IMR-90 (cell line): ENCODE measurements at regions not wholly inside any gene's neighbourhood (a gene's known extent, or its start where the extent isn't known, plus 50 kb on each side); places are given as distances from the start of the nearest gene placed in this dataset.

Experiments used
- ATAC-seq: fragments of 200-7000 bp; cut with Tn5 transposase; 2 replicates; pipeline ENCODE4 v1.9.1; 2020; ENCODE audit warnings: low read depth, mild to moderate bottlenecking, moderate library complexity
- BruUV-seq: library from RNA; stranded (reverse); fragments of 400-500 nt; replicated peaks from 2 replicates; lab custom pipeline; 2021; lab: Mats Ljungman, UMichigan
- CTCF ChIA-PET: fragments of 300-600 bp; formaldehyde crosslinking; extraction: SDS; loops from one replicate; lab custom pipeline; 2021; ENCODE audit warnings: antibody characterized with exemption; lab: Yijun Ruan, JAX
- POLR2A ChIA-PET: fragments of 300-600 bp; sonication (Branson Sonifier 250); formaldehyde crosslinking; loops from one replicate; lab custom pipeline; 2022; ENCODE audit warnings: antibody characterized with exemption; ENCODE audit not compliant: unreplicated experiment; lab: Charles Lee
- DNase-seq: peaks from one replicate; pipeline ENCODE4 v3.0.0; 2013
- H2AFZ ChIP-seq: replicated peaks from 2 replicates; pipeline ENCODE3; 2013; ENCODE audit warnings: low read length, mild to moderate bottlenecking; ENCODE audit not compliant: poor library complexity
- H2AK5ac ChIP-seq: 2 replicates; pipeline ENCODE4 v1.6.1; 2013; ENCODE audit warnings: low read depth, low read length, inconsistent platforms
- H2AK9ac ChIP-seq: replicated peaks from 2 replicates; pipeline ENCODE3; 2013; ENCODE audit warnings: mild to moderate bottlenecking, low read depth, low read length, moderate library complexity; ENCODE audit not compliant: poor library complexity
- H2BK120ac ChIP-seq: 2 replicates; pipeline ENCODE4 v1.6.1; 2013; ENCODE audit warnings: low read depth, low read length, inconsistent platforms
- H2BK15ac ChIP-seq: 3 replicates; pipeline ENCODE4 v1.6.1; 2013; ENCODE audit warnings: low read depth, low read length, inconsistent platforms
- H2BK20ac ChIP-seq: 2 replicates; pipeline ENCODE4 v1.6.1; 2013; ENCODE audit warnings: low read depth, mild to moderate bottlenecking, inconsistent platforms, low read length, moderate library complexity
- H2BK5ac ChIP-seq: 2 replicates; pipeline ENCODE4 v1.6.1; 2013; ENCODE audit warnings: mild to moderate bottlenecking, low read depth, low read length, inconsistent platforms; ENCODE audit not compliant: poor library complexity, severe bottlenecking
- H3K14ac ChIP-seq: replicated peaks from 2 replicates; pipeline ENCODE4 v1.6.1; 2013; ENCODE audit warnings: low read depth, low read length, inconsistent platforms
- H3K18ac ChIP-seq: 2 replicates; pipeline ENCODE4 v1.6.1; 2013; ENCODE audit warnings: low read depth, low read length, control low read depth
- H3K23ac ChIP-seq: 2 replicates; pipeline ENCODE4 v1.6.1; 2013; ENCODE audit warnings: low read depth, low read length, inconsistent platforms
- H3K27ac ChIP-seq: 2 replicates; pipeline ENCODE4 v1.5.1; 2013; ENCODE audit warnings: mild to moderate bottlenecking, control low read depth, low read length; ENCODE audit not compliant: insufficient read depth
- H3K27me3 ChIP-seq: 2 replicates; pipeline ENCODE4 v1.6.1; 2013; ENCODE audit warnings: low read length; ENCODE audit not compliant: control insufficient read depth, insufficient read depth
- H3K36me3 ChIP-seq: 2 replicates; pipeline ENCODE4 v1.6.1; 2013; ENCODE audit warnings: low read length, mixed read lengths; ENCODE audit not compliant: control insufficient read depth, insufficient read depth
- H3K4ac ChIP-seq: 2 replicates; pipeline ENCODE4 v1.6.1; 2013; ENCODE audit warnings: low read depth, low read length, inconsistent platforms
- H3K4me1 ChIP-seq: 2 replicates; pipeline ENCODE4 v1.6.1; 2013; ENCODE audit warnings: low read length, mixed read lengths; ENCODE audit not compliant: control insufficient read depth, insufficient read depth
- H3K4me2 ChIP-seq: 2 replicates; pipeline ENCODE4 v1.6.1; 2013; ENCODE audit warnings: low read depth, mild to moderate bottlenecking, control low read depth, low read length, moderate library complexity
- H3K4me3 ChIP-seq: 2 replicates; pipeline ENCODE4 v1.5.1; 2013; ENCODE audit warnings: low read depth, mild to moderate bottlenecking, control low read depth, low read length, moderate library complexity; ENCODE audit not compliant: insufficient read depth
- H3K56ac ChIP-seq: 2 replicates; pipeline ENCODE4 v1.6.1; 2013; ENCODE audit warnings: low read length, inconsistent platforms; ENCODE audit not compliant: insufficient read depth; ENCODE audit errors: extremely low read depth
- H3K79me1 ChIP-seq, 2 experiments: 2 replicates each; pipeline ENCODE4 v1.6.1; 2013; ENCODE audit warnings: low read length in 2 of 2, inconsistent platforms in 1 of 2, low read depth in 1 of 2
- H3K9ac ChIP-seq: 2 replicates; pipeline ENCODE4 v1.6.1; 2013; ENCODE audit warnings: low read depth, low read length, control low read depth
- H3K9me1 ChIP-seq: 2 replicates; pipeline ENCODE4 v1.6.1; 2013; ENCODE audit warnings: low read length, inconsistent platforms; ENCODE audit not compliant: insufficient read depth
- H3K9me3 ChIP-seq: 2 replicates; pipeline ENCODE4 v1.6.1; 2013; ENCODE audit warnings: low read length; ENCODE audit not compliant: control insufficient read depth, insufficient read depth
- H4K20me1 ChIP-seq: 2 replicates; pipeline ENCODE4 v1.6.1; 2013; ENCODE audit warnings: low read length, inconsistent platforms; ENCODE audit not compliant: insufficient read depth
- H4K5ac ChIP-seq: 2 replicates; pipeline ENCODE4 v1.6.1; 2013; ENCODE audit warnings: mild to moderate bottlenecking, low read depth, low read length, control low read depth
- H4K8ac ChIP-seq, 2 experiments: 2 replicates each; pipeline ENCODE4 v1.6.1; 2013; ENCODE audit warnings: low read depth in 2 of 2, low read length in 2 of 2, control low read depth in 1 of 2, inconsistent platforms in 1 of 2
- H4K91ac ChIP-seq: 2 replicates; pipeline ENCODE4 v1.6.1; 2013; ENCODE audit warnings: low read depth, low read length, inconsistent platforms; ENCODE audit not compliant: insufficient read depth
- BHLHE40 ChIP-seq: fragments of 150-350 bp; IDR thresholded peaks from 2 replicates; pipeline ENCODE4 v1.6.1; 2016; ENCODE audit warnings: mild to moderate bottlenecking, low read depth, low read length
- CEBPB ChIP-seq: IDR thresholded peaks from 2 replicates; pipeline ENCODE4 v1.6.1; 2012; ENCODE audit warnings: low read depth, low read length, improper control_type of control experiment
- CHD1 ChIP-seq: IDR thresholded peaks from 2 replicates; pipeline ENCODE4 v1.6.1; 2012; ENCODE audit warnings: low read depth, low read length, improper control_type of control experiment
- CTCF ChIP-seq: conservative IDR thresholded peaks from 2 replicates; pipeline ENCODE4 v1.5.1; 2012; ENCODE audit warnings: mild to moderate bottlenecking, low read depth, low read length, improper control_type of control experiment
- ELK1 ChIP-seq: fragments of 150-350 bp; IDR thresholded peaks from 2 replicates; pipeline ENCODE4 v1.6.1; 2016; ENCODE audit warnings: low read depth, mild to moderate bottlenecking, low read length, moderate library complexity, borderline replicate concordance
- FOS ChIP-seq: fragments of 150-350 bp; IDR thresholded peaks from 2 replicates; pipeline ENCODE4 v1.6.1; 2016; ENCODE audit warnings: low read depth, low read length
- MAFK ChIP-seq: IDR thresholded peaks from 2 replicates; pipeline ENCODE4 v1.6.1; 2012; ENCODE audit warnings: low read depth, low read length, improper control_type of control experiment
- MAZ ChIP-seq: IDR thresholded peaks from 2 replicates; pipeline ENCODE4 v1.6.1; 2012; ENCODE audit warnings: low read depth, mild to moderate bottlenecking, low read length, improper control_type of control experiment, moderate library complexity, borderline replicate concordance
- MXI1 ChIP-seq: IDR thresholded peaks from 2 replicates; pipeline ENCODE4 v1.6.1; 2012; ENCODE audit warnings: low read depth, mild to moderate bottlenecking, low read length, moderate library complexity, borderline replicate concordance
- NFE2L2 ChIP-seq: fragments of 150-350 bp; IDR thresholded peaks from 2 replicates; pipeline ENCODE4 v1.6.1; 2016; ENCODE audit warnings: low read depth, mild to moderate bottlenecking, low read length
- POLR2A ChIP-seq: IDR thresholded peaks from 2 replicates; pipeline ENCODE4 v1.6.1; 2012; ENCODE audit warnings: mild to moderate bottlenecking, low read depth, low read length
- RAD21 ChIP-seq: IDR thresholded peaks from 2 replicates; pipeline ENCODE4 v1.6.1; 2012; ENCODE audit warnings: low read length, improper control_type of control experiment
- RCOR1 ChIP-seq: IDR thresholded peaks from 2 replicates; pipeline ENCODE4 v1.6.1; 2012; ENCODE audit warnings: mild to moderate bottlenecking, low read length, improper control_type of control experiment; ENCODE audit not compliant: insufficient replicate concordance
- RFX5 ChIP-seq: IDR thresholded peaks from 2 replicates; pipeline ENCODE4 v1.8.0; 2012; ENCODE audit warnings: low read depth, mild to moderate bottlenecking, low read length, moderate library complexity
- SMC3 ChIP-seq: fragments of 150-350 bp; IDR thresholded peaks from 2 replicates; pipeline ENCODE4 v1.6.1; 2016; ENCODE audit warnings: low read depth, mild to moderate bottlenecking, antibody characterized with exemption, low read length, moderate library complexity
- WGBS, 2 experiments: methylation state at CpG; one replicate each; pipeline versions ENCODE4 v1.1.5 to v1.1.7; 2013; ENCODE audit warnings: missing lambda C conversion rate in 2 of 2; ENCODE audit not compliant: insufficient read length in 1 of 2; ENCODE audit errors: extremely low coverage in 2 of 2; 5-methylcytosine and 5-hydroxymethylcytosine counted together
- dilution Hi-C: fragments of 300-500 bp; cut with HindIII; formaldehyde crosslinking; loops from one replicate; pipeline ENCODE4 v1.14.3; 2018; ENCODE audit warnings: low sequenced_read_pairs; ENCODE audit not compliant: unreplicated experiment
- in situ Hi-C: fragments of 300-500 bp; cut with MboI; formaldehyde crosslinking; loops from 3 replicates; pipeline ENCODE4 v1.14.3; 2019; ENCODE audit warnings: low sequenced_read_pairs, inconsistent platforms, mixed read lengths
- intact Hi-C: fragments of 100-400 bp; cut with micrococcal nuclease; formaldehyde crosslinking; loops from 2 replicates; pipeline ENCODE4 v1.10.0; 2022
- TF ChIP-seq, protein P1 (sequence below): fragments of 150-350 bp; IDR thresholded peaks from 2 replicates; pipeline ENCODE4 v1.6.1; 2017; ENCODE audit warnings: mild to moderate bottlenecking, antibody characterized with exemption, low read length, low read depth

DNA sequence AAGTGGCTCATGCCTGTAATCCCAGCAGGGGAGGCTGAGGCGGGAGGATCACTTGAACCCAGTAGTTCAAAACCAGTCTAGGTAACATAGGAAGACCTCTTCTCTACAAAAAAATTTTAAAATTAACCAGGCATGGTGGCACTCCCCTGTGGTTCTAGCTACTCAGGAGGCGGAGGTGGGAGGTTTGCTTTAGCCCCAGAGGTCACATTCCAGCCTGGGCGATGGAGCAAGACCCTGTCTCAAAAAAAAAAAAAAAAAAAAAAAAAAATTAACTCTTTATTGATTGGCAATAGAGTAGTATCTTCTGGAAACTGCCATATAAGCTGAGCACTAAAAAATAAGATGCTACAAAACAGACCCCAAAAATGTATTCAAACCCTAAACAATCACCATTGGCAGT lies 69.5 kb downstream of the LLPH start:
- no peak for TF ChIP-seq ELK1
- TF ChIP-seq CTCF = no peak
- no peak for TF ChIP-seq RAD21
- TF ChIP-seq, protein P1, sequence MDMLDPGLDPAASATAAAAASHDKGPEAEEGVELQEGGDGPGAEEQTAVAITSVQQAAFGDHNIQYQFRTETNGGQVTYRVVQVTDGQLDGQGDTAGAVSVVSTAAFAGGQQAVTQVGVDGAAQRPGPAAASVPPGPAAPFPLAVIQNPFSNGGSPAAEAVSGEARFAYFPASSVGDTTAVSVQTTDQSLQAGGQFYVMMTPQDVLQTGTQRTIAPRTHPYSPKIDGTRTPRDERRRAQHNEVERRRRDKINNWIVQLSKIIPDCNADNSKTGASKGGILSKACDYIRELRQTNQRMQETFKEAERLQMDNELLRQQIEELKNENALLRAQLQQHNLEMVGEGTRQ = no peak
- no peak for TF ChIP-seq BHLHE40
- TF ChIP-seq MAZ = no peak
- no peak for TF ChIP-seq RFX5
- no peak for TF ChIP-seq CEBPB
- no peak for TF ChIP-seq NFE2L2
- TF ChIP-seq FOS = no peak
- TF ChIP-seq CHD1 = no peak
- TF ChIP-seq SMC3 = no peak
- no peak for TF ChIP-seq POLR2A
- TF ChIP-seq MAFK = no peak
- no peak for TF ChIP-seq MXI1
- no peak for TF ChIP-seq RCOR1
- intact Hi-C loops (no loop called here), in situ Hi-C loops (no loop called here), dilution Hi-C loops (no loop called here)
- Histone ChIP-seq H4K91ac (no peak overlapping the region), H3K4me2 (no peak overlapping the region), H2BK120ac (no peak overlapping the region), H2AFZ (no peak overlapping the region), H3K9ac (no peak overlapping the region), H3K4me3 (no peak overlapping the region), H3K14ac (no peak overlapping the region), H2BK15ac (no peak overlapping the region), H2BK20ac (no peak overlapping the region), H2AK9ac (no peak overlapping the region), H3K36me3 (no peaks in the 10 kb centered on the region), H4K8ac (no peak overlapping the region), H4K20me1 (no peaks in the 10 kb centered on the region), H3K4me1 (peaks cover 5% of the 10 kb centered on the region), H3K27me3 (peaks cover 17% of the 10 kb centered on the region), H3K9me1 (peaks cover under 1% of the 10 kb centered on the region; the same call in 1 of the 2 replicates), H2AK5ac (no peak overlapping the region), H3K18ac (no peak overlapping the region), H4K5ac (no peak overlapping the region), H3K27ac (no peak overlapping the region), H3K9me3 (no peaks in the 10 kb centered on the region), H3K23ac (no peak overlapping the region), H3K79me1 (no peaks in the 10 kb centered on the region), H2BK5ac (no peak overlapping the region), H3K4ac (no peak overlapping the region), H3K56ac (no peak overlapping the region)
- no TSS peak for BruUV-seq
- POLR2A ChIA-PET = no interaction called here
- DNase-seq (no peak), ATAC-seq (no peak)
- WGBS, 2 experiments = no CpG with 5 or more reads among the region's 3 CpGs
- CTCF ChIA-PET = no interaction called here
